HEK293T (cell line): ENCODE measurements at regions not wholly inside any gene's neighbourhood (a gene's known extent, or its start where the extent isn't known, plus 50 kb on each side); places are given as distances from the start of the nearest gene placed in this dataset.
A peak's percentile ranks its signal among the peaks of the same experiment; 100 is the strongest.

Source experiments
- CTCF ChIA-PET: fragments of 350-600 bp; formaldehyde crosslinking; extraction: SDS; loops from one replicate; lab custom pipeline; 2021; ENCODE audit warnings: antibody characterized with exemption, inconsistent platforms; lab: Yijun Ruan, JAX
- POLR2A ChIA-PET: fragments of 350-600 bp; formaldehyde crosslinking; extraction: SDS; loops from one replicate; lab custom pipeline; 2020; ENCODE audit warnings: antibody characterized with exemption, inconsistent platforms; lab: Yijun Ruan, JAX
- DNase-seq: peaks from one replicate; pipeline ENCODE4 v3.0.0; 2012; ENCODE audit warnings: mixed read lengths; ENCODE audit errors: extremely low spot score
- ARNT ChIP-seq: fragments of 450-650 bp; IDR thresholded peaks from 2 replicates; pipeline ENCODE4 v1.6.1; 2017; ENCODE audit warnings: mild to moderate bottlenecking
- BHLHE40 ChIP-seq: fragments of 450-650 bp; IDR thresholded peaks from 2 replicates; pipeline ENCODE4 v1.6.1; 2016; ENCODE audit warnings: mild to moderate bottlenecking, moderate library complexity, borderline replicate concordance
- CTBP1 ChIP-seq: fragments of 450-650 bp; IDR thresholded peaks from 2 replicates; pipeline ENCODE4 v1.6.1; 2016; ENCODE audit warnings: borderline replicate concordance
- ELF4 ChIP-seq: fragments of 450-650 bp; IDR thresholded peaks from 2 replicates; pipeline ENCODE4 v1.6.1; 2017; ENCODE audit warnings: antibody characterized with exemption
- FOXA1 ChIP-seq: fragments of 450-650 bp; IDR thresholded peaks from 2 replicates; pipeline ENCODE4 v1.6.1; 2016; ENCODE audit warnings: mild to moderate bottlenecking
- FOXK2 ChIP-seq: fragments of 450-650 bp; IDR thresholded peaks from 2 replicates; pipeline ENCODE4 v1.6.1; 2016; ENCODE audit warnings: mild to moderate bottlenecking
- FOXM1 ChIP-seq: fragments of 450-650 bp; IDR thresholded peaks from 2 replicates; pipeline ENCODE4 v1.6.1; 2017; ENCODE audit warnings: mild to moderate bottlenecking, borderline replicate concordance
- HDGF ChIP-seq: fragments of 450-650 bp; IDR thresholded peaks from 2 replicates; pipeline ENCODE4 v1.6.1; 2017; ENCODE audit warnings: antibody characterized with exemption, borderline replicate concordance
- L3MBTL2 ChIP-seq: fragments of 450-650 bp; conservative IDR thresholded peaks from 2 replicates; pipeline ENCODE4 v1.6.1; 2016; ENCODE audit warnings: mild to moderate bottlenecking
- LEF1 ChIP-seq: fragments of 450-650 bp; IDR thresholded peaks from 2 replicates; pipeline ENCODE4 v1.6.1; 2017; ENCODE audit warnings: mild to moderate bottlenecking, borderline replicate concordance
- NFRKB ChIP-seq: fragments of 450-650 bp; IDR thresholded peaks from 2 replicates; pipeline ENCODE4 v1.6.1; 2016; ENCODE audit warnings: mild to moderate bottlenecking, moderate library complexity
- SP1 ChIP-seq: fragments of 450-650 bp; IDR thresholded peaks from 2 replicates; pipeline ENCODE4 v1.6.1; 2017
- SUZ12 ChIP-seq: fragments of 450-650 bp; IDR thresholded peaks from 2 replicates; pipeline ENCODE4 v1.6.1; 2016; ENCODE audit warnings: mild to moderate bottlenecking
- TARDBP ChIP-seq: fragments of 450-650 bp; IDR thresholded peaks from 2 replicates; pipeline ENCODE4 v1.6.1; 2016
- ZNF384 ChIP-seq: fragments of 450-650 bp; IDR thresholded peaks from 2 replicates; pipeline ENCODE4 v1.6.1; 2016
- TF ChIP-seq, protein P1 (sequence below): fragments of 450-650 bp; IDR thresholded peaks from 2 replicates; pipeline ENCODE4 v1.6.1; 2016

DNA sequence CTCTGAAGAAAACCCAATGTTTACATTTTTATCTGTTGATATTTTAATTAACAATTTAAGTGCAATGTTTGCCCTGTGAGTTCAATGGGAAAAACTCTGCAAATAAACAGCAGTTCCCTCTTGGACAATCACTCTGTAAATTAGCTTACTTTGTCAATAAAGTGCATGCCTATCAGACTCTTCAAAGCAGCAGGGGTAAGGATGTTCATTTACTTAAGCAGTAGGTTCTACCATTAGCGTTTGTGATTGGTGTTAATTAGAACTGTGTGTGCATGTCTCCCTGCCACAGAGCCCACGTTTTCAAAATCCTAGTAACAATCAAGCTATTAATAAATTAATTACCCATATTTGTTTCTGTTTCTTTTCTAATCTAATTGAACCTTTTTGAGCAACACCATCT lies 1921.6 kb upstream of the WWC1 start:
- ChIA-PET CTCF (no interaction called here), POLR2A (no interaction called here)
- TF ChIP-seq, protein P1, sequence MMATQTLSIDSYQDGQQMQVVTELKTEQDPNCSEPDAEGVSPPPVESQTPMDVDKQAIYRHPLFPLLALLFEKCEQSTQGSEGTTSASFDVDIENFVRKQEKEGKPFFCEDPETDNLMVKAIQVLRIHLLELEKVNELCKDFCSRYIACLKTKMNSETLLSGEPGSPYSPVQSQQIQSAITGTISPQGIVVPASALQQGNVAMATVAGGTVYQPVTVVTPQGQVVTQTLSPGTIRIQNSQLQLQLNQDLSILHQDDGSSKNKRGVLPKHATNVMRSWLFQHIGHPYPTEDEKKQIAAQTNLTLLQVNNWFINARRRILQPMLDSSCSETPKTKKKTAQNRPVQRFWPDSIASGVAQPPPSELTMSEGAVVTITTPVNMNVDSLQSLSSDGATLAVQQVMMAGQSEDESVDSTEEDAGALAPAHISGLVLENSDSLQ: no peak
- DNase-seq: no peak

- ChIA-PET CTCF (no interaction called here), POLR2A (no interaction called here)
Observed at GRCh38 chr5:166370928-166371690, 1920.3 kb upstream of the WWC1 start.

GRCh38 chr5:166373817-166374216 lies 1917.6 kb upstream of the WWC1 start:
- CTCF ChIA-PET: no interaction called here
- DNase-seq: no peak
- POLR2A ChIA-PET: no interaction called here
- TF ChIP-seq FOXM1 (no peak), L3MBTL2 (no peak), SP1 (no peak), LEF1 (no peak), CTBP1 (no peak), FOXA1 (no peak), TARDBP (no peak), FOXK2 (no peak), ZNF384 (no peak)

More at GRCh38 chr5:166370928-166371690, 1920.3 kb upstream of the WWC1 start:
- TF ChIP-seq BHLHE40 (no peak), SP1 (no peak), FOXA1 (no peak), TARDBP (no peak), FOXM1 (no peak), FOXK2 (no peak), L3MBTL2 (no peak), ARNT (no peak), SUZ12 (no peak), LEF1 (no peak), CTBP1 (no peak), HDGF (no peak)
- TF ChIP-seq, protein P1: no peak
- DNase-seq: no peak

- POLR2A ChIA-PET: no interaction called here
- TF ChIP-seq BHLHE40 (no peak), TARDBP (no peak), FOXK2 (no peak), L3MBTL2 (no peak)
- CTCF ChIA-PET: no interaction called here
- no peak for DNase-seq
Observed at GRCh38 chr5:166377756-166378155, 1913.7 kb upstream of the WWC1 start.

DNA sequence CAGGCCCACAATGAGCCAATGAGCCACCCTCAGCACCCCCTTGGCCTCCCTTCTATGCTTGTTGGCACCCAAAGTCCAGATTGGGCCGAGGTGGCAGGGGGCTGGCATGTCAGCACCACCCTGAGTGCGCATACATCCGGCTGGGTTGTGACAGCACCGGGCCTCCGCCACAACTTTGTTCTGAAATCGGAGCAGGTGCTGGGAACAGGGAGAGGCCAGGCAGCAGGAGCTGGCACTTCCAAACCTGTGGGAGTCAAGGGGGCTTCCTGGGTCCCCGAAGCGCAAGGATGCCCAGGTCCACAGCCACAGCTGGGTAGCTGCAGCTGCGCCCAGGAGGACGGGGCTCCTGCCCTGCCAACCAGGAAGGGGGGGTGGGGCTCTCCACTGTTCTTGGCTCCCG lies 1911.9 kb upstream of the WWC1 start:
- ChIA-PET CTCF (no interaction called here), POLR2A (no interaction called here)
- TF ChIP-seq SP1 (no peak), CTBP1 (no peak), BHLHE40 (no peak), ZNF384 (no peak), TARDBP (no peak), L3MBTL2 (no peak), NFRKB (no peak), ELF4 (no peak), FOXA1 (no peak), SUZ12 (no peak)
- TF ChIP-seq, protein P1: no peak
- no peak for DNase-seq

DNA sequence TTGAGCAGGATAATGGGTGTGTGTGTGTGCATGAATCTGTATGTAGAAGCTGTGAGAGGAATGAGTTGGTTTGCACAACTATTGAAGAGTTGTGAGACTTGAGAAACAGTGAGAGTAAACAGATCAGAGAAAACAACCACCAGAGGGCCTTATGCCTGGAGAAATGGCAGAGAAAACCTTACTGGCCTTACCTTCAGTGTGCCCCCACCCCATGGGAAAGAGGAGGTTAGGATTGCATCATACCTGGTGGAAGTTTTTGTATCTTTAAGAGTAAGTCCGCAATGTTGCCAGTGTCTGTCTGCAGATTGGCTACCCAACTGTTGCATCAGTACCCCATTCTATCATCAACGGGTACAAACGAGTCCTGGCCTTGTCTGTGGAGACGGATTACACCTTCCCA lies 1909.4 kb upstream of the WWC1 start:
- ChIA-PET POLR2A (no interaction called here), CTCF (interaction anchor here (0.6 kb wide), 1 partner anchor 830 kb away, joined by 3 read pairs; no protein-coding TSS in a partner anchor)
- DNase-seq: peak; percentile 5
- TF ChIP-seq ELF4 (no peak), SP1 (no peak), SUZ12 (no peak), BHLHE40 (no peak), LEF1 (no peak), CTBP1 (no peak), HDGF (no peak), L3MBTL2 (no peak), ARNT (no peak), TARDBP (no peak), NFRKB (no peak)

DNA sequence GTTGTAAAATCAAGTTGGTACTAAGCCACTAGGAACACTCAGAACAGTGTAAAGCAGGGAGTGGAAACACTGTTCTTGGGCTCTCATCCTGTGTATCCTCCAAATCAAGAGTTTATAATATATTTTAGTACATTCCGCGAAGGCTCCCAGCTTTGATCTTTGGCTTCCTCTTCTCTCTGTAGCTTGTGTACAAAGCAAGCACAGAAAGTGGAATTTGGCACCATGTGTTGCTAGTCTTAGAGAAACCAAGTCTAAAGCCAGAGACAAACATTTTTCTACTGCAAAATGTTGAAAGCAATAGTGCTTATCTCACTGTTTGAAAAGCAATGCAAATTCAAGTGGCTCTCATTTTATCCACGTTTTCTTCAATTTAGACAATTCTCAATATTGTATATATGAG lies 1893.3 kb upstream of the WWC1 start:
- ChIA-PET CTCF (no interaction called here), POLR2A (no interaction called here)
- TF ChIP-seq, protein P1: no peak
- no peak for TF ChIP-seq FOXA1
- TF ChIP-seq HDGF: no peak
- no peak for TF ChIP-seq NFRKB
- TF ChIP-seq BHLHE40: no peak
- TF ChIP-seq SUZ12: no peak
- no peak for TF ChIP-seq ZNF384
- no peak for TF ChIP-seq TARDBP
- TF ChIP-seq FOXM1: no peak
- TF ChIP-seq CTBP1: no peak
- TF ChIP-seq SP1: no peak
- TF ChIP-seq FOXK2: no peak
- no peak for TF ChIP-seq ARNT
- DNase-seq: no peak
